GM19023 (cell line): ENCODE measurements at regions not wholly inside any gene's neighbourhood (a gene's known extent, or its start where the extent isn't known, plus 50 kb on each side); places are given as distances from the start of the nearest gene placed in this dataset.

ENCODE experiments used
- ATAC-seq: cut with Tn5 transposase; IDR thresholded peaks from one replicate; pipeline ENCODE4 v1.9.1; 2021; ENCODE audit warnings: mild to moderate bottlenecking, moderate library complexity; ENCODE audit not compliant: unreplicated experiment

DNA sequence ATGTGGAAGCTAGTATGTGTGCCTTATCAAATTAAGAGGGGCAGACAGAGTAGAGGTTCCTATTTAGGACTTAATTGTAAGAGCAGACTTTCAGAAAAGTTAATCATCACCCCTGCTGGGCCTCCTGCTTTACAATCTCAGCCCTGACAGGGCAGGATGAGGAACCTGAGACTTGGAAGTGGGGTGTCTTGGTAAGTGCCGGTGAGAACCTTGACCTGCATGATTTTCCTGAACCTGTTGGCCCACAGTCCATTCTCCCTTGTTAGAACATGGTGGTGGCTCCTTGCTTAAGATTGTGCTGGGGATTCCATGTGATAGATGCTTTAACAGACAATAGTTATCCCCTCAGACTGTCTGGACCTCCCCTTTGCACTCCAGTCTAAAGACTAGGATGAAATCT lies 141.7 kb upstream of the TMEM72 start:
- ATAC-seq = no peak

DNA sequence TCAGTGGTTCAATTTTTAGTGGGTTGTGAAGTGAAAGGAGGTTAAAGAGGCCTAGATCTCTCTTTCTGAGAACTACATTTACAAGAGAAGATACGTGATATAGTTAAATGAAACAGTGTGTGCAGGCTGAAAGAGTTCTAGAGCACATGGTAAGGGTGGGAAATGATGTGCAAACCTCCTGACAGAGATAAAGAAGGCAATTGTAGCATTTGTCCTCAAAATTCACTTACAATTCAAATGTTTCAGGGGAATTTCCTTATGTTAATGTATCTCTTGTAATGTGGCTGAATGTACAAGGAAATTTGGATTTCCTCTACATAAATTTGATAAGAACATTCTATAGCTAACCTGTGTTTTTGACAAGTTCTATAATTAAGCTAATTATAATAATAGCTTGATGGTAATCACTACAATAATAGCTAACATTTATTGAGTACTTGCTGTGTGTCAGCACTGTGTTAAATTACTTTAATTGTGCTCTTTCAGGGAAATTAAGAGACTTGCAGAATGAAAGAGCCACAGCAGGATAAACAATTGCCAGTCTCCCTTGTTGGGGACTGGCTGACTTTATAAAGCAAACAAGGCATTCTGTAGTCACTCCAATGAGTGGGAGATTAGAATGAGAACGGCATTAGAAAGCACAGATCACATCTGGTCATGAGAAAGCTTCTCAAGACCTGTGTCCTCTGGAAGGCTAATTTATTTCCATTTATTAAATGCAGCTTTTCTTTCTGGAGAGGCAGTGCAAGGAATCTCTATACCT lies 139.7 kb upstream of the TMEM72 start:
- ATAC-seq = no peak

DNA sequence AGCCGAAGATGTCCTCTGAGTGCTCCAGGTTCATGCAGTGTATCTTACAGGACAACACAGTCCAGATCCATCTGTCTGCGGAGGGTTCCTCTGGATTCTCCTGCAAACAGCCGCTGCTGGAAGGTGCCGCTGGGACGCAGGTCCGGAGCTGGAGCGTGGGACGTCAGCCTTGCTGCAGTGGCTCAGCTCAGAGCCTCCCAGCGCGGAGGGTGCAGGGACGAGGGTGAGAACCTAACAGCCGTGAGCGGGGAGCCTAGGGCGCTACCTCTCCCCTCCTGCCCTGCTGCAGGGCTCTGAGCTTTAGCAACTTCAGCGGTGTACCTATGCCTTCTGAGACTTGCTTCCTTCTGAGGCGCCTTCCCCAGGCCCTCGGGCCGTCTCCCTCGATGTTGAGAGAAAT lies 137.6 kb upstream of the TMEM72 start:
- ATAC-seq = no peak

DNA sequence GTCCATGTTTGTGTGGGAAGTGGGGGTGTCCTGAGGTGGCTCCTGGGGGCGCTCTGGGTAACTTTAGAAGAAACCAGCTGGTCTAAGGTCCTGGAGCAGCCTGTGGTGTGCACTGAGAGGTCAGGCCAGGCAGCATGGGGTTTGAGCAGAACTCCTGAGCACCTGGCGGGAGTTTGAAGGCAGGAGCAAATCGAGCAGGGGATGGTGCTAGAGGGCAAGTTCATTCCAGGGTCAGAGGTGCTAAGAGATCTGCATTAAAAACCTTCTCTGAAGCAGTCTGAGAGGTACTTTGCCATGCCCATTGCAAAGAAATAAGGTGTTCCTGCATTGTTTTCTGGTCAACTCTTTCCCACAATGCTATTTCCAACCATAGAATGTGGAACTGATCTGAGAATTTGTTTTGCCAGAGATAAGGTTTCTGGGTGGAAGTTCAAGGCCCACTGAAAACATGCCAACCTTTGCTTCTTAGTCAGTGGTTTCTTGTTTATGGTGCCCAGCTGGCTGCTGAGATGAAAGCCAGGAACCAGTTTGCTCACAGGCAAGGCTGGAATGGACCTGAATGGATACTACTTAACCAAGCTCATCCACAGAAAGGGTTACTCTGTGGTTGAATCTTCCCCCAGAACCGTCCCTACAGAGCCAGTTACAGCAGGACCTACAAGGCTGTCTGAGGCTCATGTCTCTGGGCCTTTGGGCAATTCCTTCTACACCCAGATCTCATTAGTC lies 136.3 kb upstream of the TMEM72 start:
- no peak for ATAC-seq

DNA sequence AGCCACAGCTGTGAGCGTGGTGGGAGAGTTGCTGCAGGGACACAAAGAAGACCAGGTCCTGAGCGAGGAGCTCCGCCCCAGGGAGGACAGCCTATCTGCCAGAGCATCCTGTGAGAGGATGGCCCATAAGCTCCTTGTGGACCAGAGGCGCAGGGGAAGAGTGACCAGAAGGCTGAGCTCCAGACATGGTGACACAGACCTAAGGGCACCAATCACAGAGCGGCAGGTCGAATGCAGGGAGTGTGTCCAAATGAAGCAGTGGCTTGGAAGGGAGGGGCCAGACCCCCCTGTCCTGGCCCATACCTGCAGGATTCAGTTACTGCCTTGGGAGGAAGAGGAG lies 135.8 kb upstream of the TMEM72 start:
- ATAC-seq = no peak

DNA sequence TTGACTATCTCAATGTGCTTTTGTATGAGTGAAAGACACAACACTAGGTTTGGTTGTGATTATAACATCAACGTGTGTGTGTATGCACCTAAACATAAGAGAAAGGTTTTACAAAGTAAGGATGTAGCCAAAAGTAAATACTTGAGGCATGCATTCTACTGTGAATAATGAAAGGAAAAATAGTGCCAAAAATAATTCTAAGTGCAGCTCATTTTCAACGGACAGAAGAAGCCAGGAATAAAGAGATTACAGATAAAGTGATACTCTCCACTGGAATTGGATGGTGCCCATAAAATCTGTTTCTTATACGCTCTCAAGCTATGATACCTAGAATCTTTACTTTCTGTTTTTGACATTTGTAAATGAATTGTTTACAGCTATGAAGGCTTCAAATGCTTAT lies 135.0 kb upstream of the TMEM72 start:
- ATAC-seq = no peak

DNA sequence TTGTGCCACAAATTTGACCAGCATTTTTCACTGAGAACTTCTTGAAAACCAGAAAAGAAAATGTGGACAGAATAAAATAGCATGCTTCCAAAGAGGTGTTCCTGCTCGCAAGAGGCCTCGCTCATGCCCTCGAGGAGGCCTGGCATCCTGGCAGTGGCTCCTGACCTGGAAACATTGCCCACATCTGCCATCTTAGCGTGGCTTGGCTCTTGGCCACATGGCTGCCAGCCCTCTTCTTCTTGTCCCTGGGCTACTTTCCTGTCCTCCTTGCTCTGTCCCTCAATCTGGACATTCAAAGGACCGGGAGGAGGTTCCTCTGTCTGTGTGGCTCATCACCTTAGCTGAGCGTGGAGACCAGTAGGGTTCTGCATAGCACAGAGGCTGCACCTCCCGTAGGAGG lies 131.6 kb upstream of the TMEM72 start:
- ATAC-seq = no peak

DNA sequence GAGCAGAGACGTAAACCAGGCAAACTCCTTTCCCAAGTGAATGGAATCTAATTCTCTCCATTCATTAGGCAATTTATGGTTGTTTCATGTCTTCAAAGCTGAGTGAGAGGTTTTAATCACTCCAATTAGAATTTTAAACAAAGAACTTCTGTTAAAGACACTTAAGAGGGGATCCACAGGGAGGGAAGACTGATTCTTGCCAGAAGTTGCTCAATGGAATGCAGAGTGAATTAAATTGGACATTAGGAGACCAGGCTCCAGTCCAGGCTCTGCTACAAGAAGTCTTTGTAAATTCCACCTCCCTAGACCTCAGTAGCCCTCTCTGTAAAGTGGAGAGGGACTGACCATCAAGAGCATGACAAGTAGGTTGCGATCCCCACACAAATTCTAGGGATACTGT lies 130.7 kb upstream of the TMEM72 start:
- no peak for ATAC-seq

DNA sequence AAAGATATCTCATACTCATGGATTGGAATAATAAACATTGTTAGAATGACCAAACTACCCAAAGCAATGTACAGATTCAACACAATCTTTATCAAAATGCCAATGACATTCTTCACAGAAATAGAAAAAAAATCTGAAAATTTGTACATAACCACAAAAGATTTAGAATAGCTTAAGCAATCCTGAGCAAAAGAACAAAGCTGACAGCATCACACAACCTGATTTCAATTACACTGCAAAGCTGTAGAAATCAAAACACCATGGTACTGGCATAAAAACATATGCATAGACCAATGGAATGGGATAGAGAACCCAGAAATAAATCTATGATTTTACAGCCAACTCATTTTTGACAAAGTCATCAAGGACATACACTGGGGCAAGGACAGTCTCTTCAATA lies 130.0 kb upstream of the TMEM72 start:
- no peak for ATAC-seq

DNA sequence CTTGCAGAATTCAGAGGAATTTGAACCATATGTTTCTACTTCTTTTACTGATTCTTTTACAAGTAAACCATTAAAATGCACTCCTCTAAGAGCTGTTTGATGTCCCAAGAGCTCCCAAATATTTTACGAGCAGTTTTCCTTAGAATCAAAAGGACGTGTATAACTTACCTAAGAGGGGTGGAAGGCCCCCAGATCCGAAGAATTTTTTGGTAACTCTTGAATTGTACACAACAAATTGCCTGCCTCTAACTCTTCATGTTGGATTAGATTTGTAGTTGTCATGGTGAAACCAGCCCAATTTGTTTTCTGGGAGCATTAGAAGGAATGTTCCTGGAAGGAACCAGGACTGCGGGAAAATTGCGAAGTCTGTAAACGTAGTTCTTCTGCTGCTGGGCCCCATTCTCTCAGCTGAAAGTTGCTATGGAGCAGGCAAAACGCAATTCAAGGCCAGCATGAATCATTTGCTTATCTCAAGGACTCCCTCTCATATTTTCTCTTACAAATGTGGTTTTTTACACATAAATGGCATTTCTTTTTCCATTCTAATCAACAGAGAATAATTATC lies 124.8 kb upstream of the TMEM72 start:
- ATAC-seq = no peak

DNA sequence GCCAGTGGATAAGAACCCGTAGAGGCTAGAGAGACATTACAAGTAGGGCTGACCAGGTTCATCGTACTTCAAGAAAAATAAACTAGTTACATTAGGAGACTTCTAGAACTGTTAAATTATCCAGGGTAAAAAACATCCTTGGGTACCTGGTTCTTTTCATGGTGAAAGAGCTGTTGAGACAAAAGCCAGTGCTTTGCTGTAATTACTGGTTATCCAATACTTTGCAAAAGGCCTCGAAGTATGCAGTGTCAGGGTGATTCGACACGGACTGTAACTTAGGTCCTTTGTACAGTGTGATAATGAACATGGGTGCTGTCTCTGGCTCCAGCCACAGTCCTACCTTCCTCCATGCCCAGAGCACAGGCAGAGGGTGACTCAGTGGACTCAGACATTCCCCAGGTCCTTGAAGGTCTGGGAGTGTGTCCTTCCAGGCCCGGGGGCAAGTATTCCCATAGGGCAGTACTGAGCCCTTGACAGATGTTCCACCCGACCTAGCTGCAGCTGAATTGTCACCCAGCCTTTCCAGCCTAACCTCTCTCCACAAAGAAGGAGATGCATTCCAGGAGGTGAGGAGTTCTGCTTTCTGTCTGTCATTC lies 123.6 kb upstream of the TMEM72 start:
- ATAC-seq = no peak

DNA sequence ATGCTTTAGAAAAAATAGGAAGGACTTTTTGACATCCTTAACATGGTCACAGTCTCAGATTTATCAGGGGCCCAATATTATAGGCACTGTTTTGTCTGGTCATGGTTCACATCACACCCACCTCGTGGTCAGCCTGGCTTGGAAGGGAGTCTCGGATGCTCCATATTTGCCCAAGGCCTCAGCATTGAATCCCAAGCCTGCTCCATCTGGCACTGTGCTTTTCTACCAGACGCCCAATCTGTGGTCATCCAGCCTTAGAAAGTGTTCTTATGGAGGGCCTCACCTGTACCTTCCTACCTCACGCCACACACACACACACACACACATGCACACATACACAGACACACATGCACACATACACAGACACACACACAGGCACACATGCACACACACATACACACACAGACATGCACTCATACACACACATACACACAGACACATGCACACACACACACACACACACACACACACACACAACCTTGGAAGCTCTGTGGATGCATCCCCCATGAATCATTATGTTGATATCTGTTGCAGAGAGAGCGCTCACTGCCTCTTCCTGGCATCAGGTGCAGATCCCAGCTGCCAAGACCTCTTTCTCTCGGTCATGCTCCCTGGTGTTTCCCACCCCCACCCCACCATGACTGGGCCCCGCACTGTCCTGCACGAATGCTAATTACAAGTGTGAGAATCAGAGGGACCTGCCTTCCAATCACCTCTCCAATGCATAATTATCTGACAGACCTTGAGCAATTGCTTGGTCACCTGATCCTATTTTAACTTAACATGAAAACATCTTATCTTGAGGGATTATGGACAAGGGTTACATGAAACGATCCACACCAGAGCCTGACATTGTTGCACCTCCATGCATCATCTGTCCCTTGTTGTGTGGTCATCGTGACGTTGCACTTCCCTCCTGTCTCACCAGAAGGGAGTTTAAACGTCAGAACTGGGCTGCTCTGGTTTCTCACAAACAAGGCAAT lies 122.7 kb upstream of the TMEM72 start:
- ATAC-seq = no peak

DNA sequence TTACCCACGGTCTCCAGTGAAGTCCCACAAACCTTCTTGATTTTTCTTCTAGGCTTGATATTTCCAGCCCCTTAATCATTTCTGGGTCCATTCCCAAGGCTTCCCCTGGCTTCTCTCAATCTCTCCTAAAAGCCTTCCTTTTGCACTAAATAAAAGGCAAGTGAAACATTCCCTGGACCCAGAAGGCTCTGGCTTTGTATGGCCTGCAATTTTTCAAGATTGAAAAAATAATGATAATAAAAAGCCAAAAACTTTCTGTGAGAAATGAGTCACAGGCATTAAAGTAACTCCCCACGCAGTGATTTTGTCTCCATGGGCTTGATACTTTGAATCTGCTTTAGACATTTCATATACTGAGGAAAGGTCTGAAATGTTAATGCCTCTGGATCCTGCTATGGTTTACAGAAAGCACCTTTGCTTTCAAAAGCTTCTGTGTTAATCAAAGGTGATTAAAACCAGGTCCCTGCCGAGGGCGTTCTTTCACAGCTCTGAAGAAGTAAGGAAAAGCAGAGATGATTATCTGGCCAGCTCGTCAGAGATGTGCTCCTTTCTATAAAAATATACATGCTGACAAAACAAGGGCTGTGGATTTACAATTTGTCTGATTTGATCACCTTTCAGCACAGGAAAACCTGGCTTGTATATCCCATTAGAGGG lies 118.9 kb upstream of the TMEM72 start:
- ATAC-seq = no peak

DNA sequence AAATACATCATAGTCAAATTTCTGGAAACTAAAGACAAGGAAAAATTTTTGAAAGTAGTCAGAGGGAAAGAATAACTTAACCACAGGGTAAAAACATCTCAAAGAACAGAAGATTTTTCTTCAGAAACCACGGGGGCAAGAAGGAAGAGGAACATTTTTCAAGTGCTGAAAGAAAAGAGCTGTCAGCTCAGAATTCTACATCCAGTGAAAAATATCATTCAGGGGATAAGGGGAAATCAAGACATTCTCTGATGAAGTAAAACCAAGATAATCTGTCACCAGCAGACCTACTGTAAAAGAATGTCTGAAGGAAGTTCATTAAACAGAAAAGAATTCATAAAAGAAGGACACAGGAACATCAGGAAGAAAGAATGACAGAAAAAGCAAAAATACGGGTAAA lies 111.2 kb upstream of the TMEM72 start:
- ATAC-seq = no peak

DNA sequence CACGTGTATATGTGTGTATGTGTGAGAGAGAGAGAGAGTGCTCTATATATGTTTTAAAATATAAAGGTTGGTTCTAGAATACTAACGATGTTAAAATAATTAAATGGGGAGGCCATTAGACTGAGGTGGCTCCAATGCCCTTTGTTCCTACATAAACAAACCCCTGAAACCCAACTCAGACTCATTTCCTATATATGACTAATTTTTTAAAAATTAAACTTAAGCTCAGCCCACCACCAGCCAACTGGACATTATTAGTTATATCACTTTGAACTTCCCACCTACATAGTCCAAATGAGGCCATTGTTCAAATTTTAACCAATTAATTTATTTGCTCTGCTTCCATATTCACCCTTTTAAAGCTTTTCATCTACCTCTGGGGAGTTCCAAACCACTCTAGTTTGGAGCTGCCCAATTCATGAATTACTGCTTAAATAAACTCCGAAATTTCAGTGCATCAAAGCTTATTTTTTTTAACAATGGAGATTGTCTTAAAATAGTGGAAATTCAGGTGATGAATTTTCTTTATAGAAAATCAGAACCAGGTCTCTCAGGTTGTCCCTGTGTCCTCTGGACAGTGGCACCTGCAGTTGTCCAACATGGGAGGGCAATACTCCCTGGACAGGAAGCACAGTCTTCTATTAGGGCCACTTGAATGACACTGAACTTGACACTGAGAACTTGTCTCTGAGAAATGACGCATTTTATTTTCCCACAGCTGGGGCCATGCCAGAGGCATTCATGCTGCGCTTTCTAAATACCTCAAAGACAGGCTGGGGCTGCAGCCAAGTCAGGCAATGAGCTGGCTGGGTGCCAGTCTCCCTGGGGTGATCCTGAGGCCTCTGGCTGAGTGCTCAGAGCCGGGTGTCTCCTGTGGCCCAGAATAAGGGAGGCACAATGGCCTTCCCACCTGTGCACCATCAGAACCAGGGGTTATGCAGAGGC lies 109.5 kb upstream of the TMEM72 start:
- ATAC-seq = no peak

DNA sequence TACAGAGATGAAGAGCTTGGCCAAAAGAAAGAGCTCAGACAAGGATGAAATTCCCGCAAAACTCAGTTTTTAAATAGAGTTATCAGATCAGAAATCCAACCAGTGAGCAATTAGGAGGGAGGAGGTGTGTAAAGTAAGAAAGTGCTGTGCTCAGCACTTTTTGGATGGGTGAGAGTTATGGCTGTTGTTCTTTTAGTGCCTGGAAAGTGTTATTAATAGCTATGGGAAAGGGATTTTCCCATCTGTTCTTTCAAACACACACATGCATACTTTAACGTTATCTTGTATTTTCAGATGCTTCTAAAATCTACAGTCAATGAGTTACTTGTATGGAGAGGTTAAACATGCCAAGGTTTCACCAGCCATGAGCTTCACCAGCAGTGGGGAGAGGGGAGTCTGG lies 107.3 kb upstream of the TMEM72 start:
- ATAC-seq = no peak

DNA sequence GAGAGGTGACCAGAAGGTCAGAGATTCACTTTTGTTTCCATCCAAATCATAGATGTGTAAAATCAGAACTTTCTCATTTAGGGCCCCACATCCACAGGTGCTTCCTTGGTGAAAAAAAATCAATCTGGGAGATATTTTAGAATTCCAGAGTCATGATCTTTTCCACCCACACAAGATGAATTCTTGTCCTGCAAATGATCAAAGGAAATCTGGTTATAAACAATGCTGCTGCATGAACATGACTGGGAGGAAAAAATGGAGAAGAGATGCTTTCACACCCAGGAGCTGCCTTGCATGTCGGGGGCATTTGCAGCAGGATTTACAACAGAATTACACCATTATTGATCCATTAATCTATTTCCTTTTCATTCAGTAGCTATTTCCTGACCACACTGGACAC lies 106.5 kb upstream of the TMEM72 start:
- ATAC-seq = no peak

DNA sequence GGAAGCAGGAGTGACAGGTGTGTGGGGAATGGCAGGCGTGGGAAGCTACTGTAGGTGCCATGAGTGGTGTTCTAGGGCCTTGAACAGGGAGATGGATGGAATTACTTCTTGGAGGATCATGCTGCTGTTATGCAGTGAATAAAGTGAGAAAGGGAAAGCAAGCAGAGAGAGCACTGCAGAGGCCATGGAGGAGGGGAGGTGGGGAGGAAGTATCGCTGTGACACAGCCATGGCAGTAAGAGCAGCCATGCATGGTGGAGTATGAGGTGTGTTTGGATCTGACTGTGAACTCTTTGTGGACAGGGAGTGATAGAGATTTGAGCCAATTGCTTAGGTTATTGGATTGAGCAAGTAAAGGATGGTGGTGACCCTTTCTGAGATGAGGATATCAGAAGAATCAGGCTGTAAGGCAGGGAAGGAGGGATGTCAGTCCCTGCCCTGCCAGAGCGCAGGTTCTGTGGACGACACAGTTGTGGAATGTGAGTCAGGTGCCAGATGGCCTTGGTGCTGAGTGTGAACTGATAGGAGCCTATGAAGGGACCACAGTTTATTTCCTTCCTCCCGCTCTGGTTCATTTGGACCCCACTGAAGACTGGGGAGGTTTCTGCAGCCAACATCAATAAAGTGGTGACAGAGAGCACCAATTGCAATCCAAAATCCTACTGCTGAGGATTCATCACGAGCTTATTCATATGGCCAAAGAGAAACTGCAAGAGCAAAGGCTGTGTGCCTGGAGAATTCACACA lies 105.5 kb upstream of the TMEM72 start:
- no peak for ATAC-seq

DNA sequence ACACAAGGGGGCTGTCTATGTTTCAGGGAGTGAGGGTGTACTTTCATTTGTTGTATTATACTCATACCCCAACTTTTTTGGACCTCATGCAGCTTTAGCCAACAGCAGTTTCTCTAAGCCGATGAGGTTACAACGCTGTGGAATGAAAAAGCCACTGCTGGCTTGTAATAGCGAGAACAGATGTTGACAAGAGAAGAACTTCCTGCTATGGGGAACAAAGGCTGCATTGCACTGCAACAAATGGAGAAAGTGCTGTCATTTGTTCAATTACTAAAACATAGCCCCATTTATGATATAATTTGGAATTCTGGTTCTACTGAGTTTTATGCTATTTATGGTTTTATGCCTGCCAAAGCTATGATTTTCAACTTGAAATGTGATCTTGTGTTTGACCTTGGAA lies 104.2 kb upstream of the TMEM72 start:
- ATAC-seq = no peak
